ENCODE measurements at regions not wholly inside any gene's neighbourhood (a gene's known extent, or its start where the extent isn't known, plus 50 kb on each side); places are given as distances from the start of the nearest gene placed in this dataset.

GRCh38 chr5:133820507-133820906 lies 147.9 kb downstream of the C5orf15 start:
- TF ChIP-seq, protein P1, sequence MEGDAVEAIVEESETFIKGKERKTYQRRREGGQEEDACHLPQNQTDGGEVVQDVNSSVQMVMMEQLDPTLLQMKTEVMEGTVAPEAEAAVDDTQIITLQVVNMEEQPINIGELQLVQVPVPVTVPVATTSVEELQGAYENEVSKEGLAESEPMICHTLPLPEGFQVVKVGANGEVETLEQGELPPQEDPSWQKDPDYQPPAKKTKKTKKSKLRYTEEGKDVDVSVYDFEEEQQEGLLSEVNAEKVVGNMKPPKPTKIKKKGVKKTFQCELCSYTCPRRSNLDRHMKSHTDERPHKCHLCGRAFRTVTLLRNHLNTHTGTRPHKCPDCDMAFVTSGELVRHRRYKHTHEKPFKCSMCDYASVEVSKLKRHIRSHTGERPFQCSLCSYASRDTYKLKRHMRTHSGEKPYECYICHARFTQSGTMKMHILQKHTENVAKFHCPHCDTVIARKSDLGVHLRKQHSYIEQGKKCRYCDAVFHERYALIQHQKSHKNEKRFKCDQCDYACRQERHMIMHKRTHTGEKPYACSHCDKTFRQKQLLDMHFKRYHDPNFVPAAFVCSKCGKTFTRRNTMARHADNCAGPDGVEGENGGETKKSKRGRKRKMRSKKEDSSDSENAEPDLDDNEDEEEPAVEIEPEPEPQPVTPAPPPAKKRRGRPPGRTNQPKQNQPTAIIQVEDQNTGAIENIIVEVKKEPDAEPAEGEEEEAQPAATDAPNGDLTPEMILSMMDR (IDR thresholded peaks at IDR 0.05): no peak
- no peak for TF ChIP-seq ZFX (IDR thresholded peaks at IDR 0.05; ENCODE audit: borderline replicate concordance)
